ENCODE measurements at regions not wholly inside any gene's neighbourhood (a gene's known extent, or its start where the extent isn't known, plus 50 kb on each side); places are given as distances from the start of the nearest gene placed in this dataset.
"Not testable (repeated sequence)": the region's sequence is repeated elsewhere in the genome, so short reads cannot be mapped to it uniquely, and the experiment has no call there.

- TF ChIP-seq CTCF (IDR thresholded peaks at IDR 0.05; ENCODE audit: low read depth, low read length): no peak
- no peaks in the 10 kb centered on the region for H3K27me3 ChIP-seq
- H3K4me1 ChIP-seq (ENCODE audit: low read depth): peaks cover 33% of the 10 kb centered on the region
- no peak overlapping the region for H3K4me3 ChIP-seq
- no peak for DNase-seq (ENCODE audit: low read depth in 1 of 2, low spot score in 1 of 2)
- no peaks in the 10 kb centered on the region for H3K9me3 ChIP-seq (ENCODE audit: low read depth)
- no peak overlapping the region for H3K27ac ChIP-seq
- H3K36me3 ChIP-seq: no peaks in the 10 kb centered on the region
Observed at GRCh38 chr4:81590596-81590995, 118.9 kb upstream of the RASGEF1B start.

GRCh38 chr4:81589262-81589661 lies 117.6 kb upstream of the RASGEF1B start:
- Histone ChIP-seq H3K9me3 (ENCODE audit: low read depth) (no peaks in the 10 kb centered on the region), H3K4me1 (ENCODE audit: low read depth) (peaks cover 25% of the 10 kb centered on the region), H3K27ac (no peak overlapping the region), H3K36me3 (no peaks in the 10 kb centered on the region), H3K4me3 (no peak overlapping the region), H3K27me3 (no peaks in the 10 kb centered on the region)
- DNase-seq (ENCODE audit: low read depth in 1 of 2, low spot score in 1 of 2): no peak
- no peak for TF ChIP-seq CTCF (IDR thresholded peaks at IDR 0.05; ENCODE audit: low read depth, low read length)

- no peaks in the 10 kb centered on the region for H3K36me3 ChIP-seq
- no peak overlapping the region for H3K4me3 ChIP-seq
- H3K27ac ChIP-seq: no peak overlapping the region
- no peak for DNase-seq (ENCODE audit: low read depth in 1 of 2, low spot score in 1 of 2)
- peaks cover 31% of the 10 kb centered on the region for H3K4me1 ChIP-seq (ENCODE audit: low read depth)
- TF ChIP-seq CTCF (IDR thresholded peaks at IDR 0.05; ENCODE audit: low read depth, low read length): no peak
- no peaks in the 10 kb centered on the region for H3K9me3 ChIP-seq (ENCODE audit: low read depth)
- no peaks in the 10 kb centered on the region for H3K27me3 ChIP-seq
Observed at GRCh38 chr4:81586706-81587105, 115.0 kb upstream of the RASGEF1B start.

- not testable (repeated sequence) for H3K27me3 ChIP-seq; H3K27ac ChIP-seq; DNase-seq (ENCODE audit: low read depth in 1 of 2, low spot score in 1 of 2); H3K9me3 ChIP-seq (ENCODE audit: low read depth); H3K36me3 ChIP-seq; H3K4me3 ChIP-seq
- peaks cover 16% of the 10 kb centered on the region for H3K4me1 ChIP-seq (ENCODE audit: low read depth)
Observed at GRCh38 chr4:81580994-81581374, 109.3 kb upstream of the RASGEF1B start.

GRCh38 chr4:81580346-81580993 lies 108.8 kb upstream of the RASGEF1B start:
- Histone ChIP-seq H3K36me3 (no peaks in the 10 kb centered on the region), H3K9me3 (ENCODE audit: low read depth) (no peaks in the 10 kb centered on the region), H3K27ac (no peak overlapping the region), H3K4me1 (ENCODE audit: low read depth) (peaks cover 14% of the 10 kb centered on the region), H3K27me3 (no peaks in the 10 kb centered on the region), H3K4me3 (no peak overlapping the region)
- no peak for TF ChIP-seq CTCF (IDR thresholded peaks at IDR 0.05; ENCODE audit: low read depth, low read length)
- DNase-seq (ENCODE audit: low read depth in 1 of 2, low spot score in 1 of 2): no peak

GRCh38 chr4:81577392-81577791 lies 105.7 kb upstream of the RASGEF1B start:
- no peak for TF ChIP-seq CTCF (IDR thresholded peaks at IDR 0.05; ENCODE audit: low read depth, low read length)
- H3K4me1 ChIP-seq (ENCODE audit: low read depth): no peaks in the 10 kb centered on the region
- no peak overlapping the region for H3K27ac ChIP-seq
- no peaks in the 10 kb centered on the region for H3K9me3 ChIP-seq (ENCODE audit: low read depth)
- no peak for DNase-seq (ENCODE audit: low read depth in 1 of 2, low spot score in 1 of 2)
- no peak overlapping the region for H3K4me3 ChIP-seq
- no peaks in the 10 kb centered on the region for H3K36me3 ChIP-seq
- no peaks in the 10 kb centered on the region for H3K27me3 ChIP-seq

All from cardiac muscle cell (in vitro differentiated cells and primary cell).